GM10248 (cell line): ENCODE measurements at regions not wholly inside any gene's neighbourhood (a gene's known extent, or its start where the extent isn't known, plus 50 kb on each side); places are given as distances from the start of the nearest gene placed in this dataset.

Experiments used
- CTCF ChIA-PET: fragments of 300-600 bp; sonication (Branson Sonifier 250); formaldehyde crosslinking; extraction: SDS; loops from one replicate; lab custom pipeline; 2021; ENCODE audit warnings: antibody characterized with exemption; lab: Yijun Ruan, JAX
- POLR2A ChIA-PET: fragments of 350-650 bp; sonication (Branson Sonifier 250); formaldehyde crosslinking; extraction: SDS; loops from one replicate; lab custom pipeline; 2020; ENCODE audit warnings: antibody characterized with exemption; lab: Yijun Ruan, JAX
- DNase-seq: peaks from one replicate; pipeline ENCODE4 v3.0.0; 2012; ENCODE audit errors: extremely low spot score
- TF ChIP-seq, protein P1 (sequence below): IDR thresholded peaks from 2 replicates; pipeline ENCODE4 v1.5.1; 2012; ENCODE audit warnings: mild to moderate bottlenecking, low read depth; ENCODE audit errors: extremely low read depth, missing control alignments, control extremely low read depth

DNA sequence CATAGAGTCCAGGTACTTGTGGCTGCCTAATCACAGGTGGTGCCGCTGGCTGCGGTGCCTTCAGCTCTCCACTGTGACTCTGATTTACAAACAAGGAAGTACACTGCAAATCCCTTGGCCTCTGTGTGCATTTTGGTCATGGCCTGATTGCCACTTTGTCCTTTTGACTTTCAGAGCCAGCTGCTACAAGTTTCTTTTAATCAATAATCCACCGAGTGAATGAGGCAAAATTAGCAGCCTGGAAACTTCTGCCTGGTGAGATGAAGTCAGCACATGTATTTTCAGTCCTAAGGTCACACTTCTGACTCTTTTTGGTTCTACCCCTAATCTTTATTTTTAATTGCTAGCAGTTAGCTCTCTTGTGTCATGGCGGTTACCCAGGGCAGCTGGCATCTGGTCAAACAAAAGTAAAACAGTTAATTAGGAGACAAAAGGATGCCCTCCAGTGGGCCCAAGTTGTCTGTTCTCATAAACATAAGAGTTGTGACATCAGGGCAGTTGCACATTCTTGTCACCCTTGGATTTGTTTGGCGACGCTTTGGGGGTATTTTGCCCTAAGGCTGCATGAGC lies 62.3 kb upstream of the LNX1 start:
- CTCF ChIA-PET, result interaction anchor here (1.0 to 2.4 kb wide), 7 partner anchors 8 to 136 kb away, joined by 3 to 10 read pairs (median 5); no protein-coding TSS in a partner anchor
- no peak for DNase-seq
- TF ChIP-seq, protein P1, sequence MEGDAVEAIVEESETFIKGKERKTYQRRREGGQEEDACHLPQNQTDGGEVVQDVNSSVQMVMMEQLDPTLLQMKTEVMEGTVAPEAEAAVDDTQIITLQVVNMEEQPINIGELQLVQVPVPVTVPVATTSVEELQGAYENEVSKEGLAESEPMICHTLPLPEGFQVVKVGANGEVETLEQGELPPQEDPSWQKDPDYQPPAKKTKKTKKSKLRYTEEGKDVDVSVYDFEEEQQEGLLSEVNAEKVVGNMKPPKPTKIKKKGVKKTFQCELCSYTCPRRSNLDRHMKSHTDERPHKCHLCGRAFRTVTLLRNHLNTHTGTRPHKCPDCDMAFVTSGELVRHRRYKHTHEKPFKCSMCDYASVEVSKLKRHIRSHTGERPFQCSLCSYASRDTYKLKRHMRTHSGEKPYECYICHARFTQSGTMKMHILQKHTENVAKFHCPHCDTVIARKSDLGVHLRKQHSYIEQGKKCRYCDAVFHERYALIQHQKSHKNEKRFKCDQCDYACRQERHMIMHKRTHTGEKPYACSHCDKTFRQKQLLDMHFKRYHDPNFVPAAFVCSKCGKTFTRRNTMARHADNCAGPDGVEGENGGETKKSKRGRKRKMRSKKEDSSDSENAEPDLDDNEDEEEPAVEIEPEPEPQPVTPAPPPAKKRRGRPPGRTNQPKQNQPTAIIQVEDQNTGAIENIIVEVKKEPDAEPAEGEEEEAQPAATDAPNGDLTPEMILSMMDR, result no peak
- POLR2A ChIA-PET, result no interaction called here

DNA sequence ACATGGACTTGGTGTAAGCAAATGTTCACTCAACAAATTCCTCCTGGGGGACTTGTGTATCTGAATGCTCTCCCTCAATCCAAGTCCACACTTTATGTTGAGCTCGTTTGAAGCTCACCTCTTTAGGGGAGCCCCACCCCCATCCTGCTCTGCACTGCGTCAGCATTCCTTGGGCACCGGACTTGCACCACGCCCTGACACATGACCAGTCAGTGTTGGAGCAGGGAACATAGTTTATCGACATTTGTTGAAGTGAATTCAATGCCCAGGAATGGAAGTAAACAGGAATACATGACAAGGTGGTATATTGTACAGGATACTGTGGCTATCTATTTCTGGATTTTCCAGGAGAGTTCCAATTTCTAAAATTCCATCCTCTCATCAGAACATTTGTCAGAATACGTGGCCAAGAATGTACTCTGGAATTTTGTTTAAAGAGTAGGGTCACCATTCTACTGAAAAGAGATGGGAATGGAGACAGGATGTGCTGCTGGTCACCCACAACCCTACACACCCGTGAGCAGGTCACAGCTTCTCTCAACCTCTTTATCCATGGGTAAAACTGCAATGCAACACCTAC lies 60.0 kb upstream of the LNX1 start:
- ChIA-PET CTCF (interaction anchor here (0.8 to 1.3 kb wide), 4 partner anchors 9 to 23 kb away, joined by 3 to 4 read pairs (median 3); no protein-coding TSS in a partner anchor), POLR2A (no interaction called here)
- DNase-seq, result no peak
- TF ChIP-seq, protein P1, result no peak

GRCh38 chr4:53649357-53649756 lies 58.1 kb upstream of the LNX1 start:
- ChIA-PET POLR2A (no interaction called here), CTCF (interaction anchor here (0.7 kb wide), 2 partner anchors 12 to 116 kb away, joined by 3 to 4 read pairs; no protein-coding TSS in a partner anchor)
- no peak for DNase-seq
- TF ChIP-seq, protein P1, result no peak

GRCh38 chr4:53647547-53647946 lies 56.3 kb upstream of the LNX1 start:
- TF ChIP-seq, protein P1, result no peak
- POLR2A ChIA-PET, result no interaction called here

GRCh38 chr4:53646795-53647194 lies 55.5 kb upstream of the LNX1 start:
- TF ChIP-seq, protein P1, result no peak
- no peak for DNase-seq
- ChIA-PET POLR2A (no interaction called here), CTCF (no interaction called here)

More at GRCh38 chr4:53647547-53647946, 56.3 kb upstream of the LNX1 start:
- DNase-seq, result no peak
- CTCF ChIA-PET, result no interaction called here

- ChIA-PET CTCF (interaction anchor here (1.7 to 2.5 kb wide), 3 partner anchors 9 to 58 kb away, joined by 4 to 10 read pairs (median 5); no protein-coding TSS in a partner anchor), POLR2A (no interaction called here)
- no peak for DNase-seq
- TF ChIP-seq, protein P1, result no peak
Observed at GRCh38 chr4:53645108-53645507, 53.8 kb upstream of the LNX1 start.
